ENCODE measurements at regions not wholly inside any gene's neighbourhood (a gene's known extent, or its start where the extent isn't known, plus 50 kb on each side); places are given as distances from the start of the nearest gene placed in this dataset.

DNA sequence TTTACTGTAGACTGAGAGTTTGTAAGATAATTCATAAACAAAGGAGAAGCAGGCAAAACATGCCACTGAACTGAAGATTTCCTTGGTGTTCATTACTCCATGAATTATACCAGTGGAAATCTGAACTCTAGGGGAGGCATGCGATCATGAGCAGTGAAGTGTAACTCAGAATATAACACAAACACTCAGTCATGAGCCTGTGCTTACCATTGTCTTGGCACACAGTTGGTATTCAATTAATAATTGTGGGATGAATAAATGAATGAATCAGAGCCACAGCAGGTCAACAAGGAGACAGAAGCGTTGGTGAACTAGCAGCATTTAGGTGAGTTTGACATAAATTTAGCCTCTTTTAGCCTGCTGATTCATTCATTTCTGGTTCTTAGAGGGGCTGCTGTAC, 263.5 kb upstream of the DKK2 start:
- Histone ChIP-seq H3K27me3 (ENCODE audit: control insufficient read depth in 1 of 2, insufficient read depth in 2 of 2, low read length in 1 of 2) (no peaks in the 10 kb centered on the region), H3K27ac (ENCODE audit: low read depth in 1 of 2, low read length in 2 of 2) (no peak overlapping the region), H3K4me1 (ENCODE audit: control insufficient read depth in 1 of 2, insufficient read depth in 2 of 2, low read length in 2 of 2) (no peaks in the 10 kb centered on the region), H3K9me3 (ENCODE audit: control insufficient read depth, low read length) (no peaks in the 10 kb centered on the region), H3K36me3 (ENCODE audit: control insufficient read depth in 1 of 2, insufficient read depth in 2 of 2, low read length in 1 of 2) (no peaks in the 10 kb centered on the region), H3K4me3 (ENCODE audit: low read length in 2 of 2) (no peak overlapping the region)
- no peak for ATAC-seq (ENCODE audit: low FRiP score)
- intact Hi-C loops (cut with DNase I) = no loop called here
- whole genome bisulfite sequencing, 2 donors = 91% methylated on average over 2 of the region's 2 CpGs
- DNase-seq = no peak

- no peak for ATAC-seq (ENCODE audit: low FRiP score)
Observed at GRCh38 chr4:107292979-107293378, 256.9 kb upstream of the DKK2 start.

GRCh38 chr4:107283587-107284559, 247.8 kb upstream of the DKK2 start:
- Histone ChIP-seq H3K36me3 (ENCODE audit: control insufficient read depth in 1 of 2, insufficient read depth in 2 of 2, low read length in 1 of 2) (no peaks in the 10 kb centered on the region), H3K4me3 (ENCODE audit: low read length in 2 of 2) (no peak overlapping the region), H3K4me1 (ENCODE audit: control insufficient read depth in 1 of 2, insufficient read depth in 2 of 2, low read length in 2 of 2) (no peaks in the 10 kb centered on the region), H3K27me3 (ENCODE audit: control insufficient read depth in 1 of 2, insufficient read depth in 2 of 2, low read length in 1 of 2) (no peaks in the 10 kb centered on the region), H3K27ac (ENCODE audit: low read depth in 1 of 2, low read length in 2 of 2) (no peak overlapping the region), H3K9me3 (ENCODE audit: control insufficient read depth, low read length) (peaks cover 1% of the 10 kb centered on the region)
- DNase-seq (no peak), ATAC-seq (ENCODE audit: low FRiP score) (no peak)
- intact Hi-C loops (cut with DNase I) = no loop called here
- WGBS, 2 donors = 38% methylated on average over 4 of the region's 4 CpGs

More at GRCh38 chr4:107292979-107293378, 256.9 kb upstream of the DKK2 start:
- Histone ChIP-seq H3K4me3 (ENCODE audit: low read length in 2 of 2) (no peak overlapping the region), H3K9me3 (ENCODE audit: control insufficient read depth, low read length) (no peaks in the 10 kb centered on the region), H3K4me1 (ENCODE audit: control insufficient read depth in 1 of 2, insufficient read depth in 2 of 2, low read length in 2 of 2) (no peaks in the 10 kb centered on the region), H3K27me3 (ENCODE audit: control insufficient read depth in 1 of 2, insufficient read depth in 2 of 2, low read length in 1 of 2) (no peaks in the 10 kb centered on the region), H3K27ac (ENCODE audit: low read depth in 1 of 2, low read length in 2 of 2) (no peak overlapping the region), H3K36me3 (ENCODE audit: control insufficient read depth in 1 of 2, insufficient read depth in 2 of 2, low read length in 1 of 2) (no peaks in the 10 kb centered on the region)
- 78 to 91% methylated on average over 4 of the region's 4 CpGs for WGBS, 2 donors
- DNase-seq = no peak
- intact Hi-C loops (cut with DNase I) = no loop called here

- intact Hi-C loops (cut with DNase I) = no loop called here
- Histone ChIP-seq H3K36me3 (ENCODE audit: control insufficient read depth in 1 of 2, insufficient read depth in 2 of 2, low read length in 1 of 2) (no peaks in the 10 kb centered on the region), H3K4me3 (ENCODE audit: low read length in 2 of 2) (no peak overlapping the region), H3K27me3 (ENCODE audit: control insufficient read depth in 1 of 2, insufficient read depth in 2 of 2, low read length in 1 of 2) (no peaks in the 10 kb centered on the region), H3K4me1 (ENCODE audit: control insufficient read depth in 1 of 2, insufficient read depth in 2 of 2, low read length in 2 of 2) (no peaks in the 10 kb centered on the region), H3K9me3 (ENCODE audit: control insufficient read depth, low read length) (no peaks in the 10 kb centered on the region), H3K27ac (ENCODE audit: low read depth in 1 of 2, low read length in 2 of 2) (no peak overlapping the region)
- no peak for DNase-seq
- ATAC-seq (ENCODE audit: low FRiP score) = no peak
Observed at GRCh38 chr4:107279733-107280132, 243.6 kb upstream of the DKK2 start.

DNA sequence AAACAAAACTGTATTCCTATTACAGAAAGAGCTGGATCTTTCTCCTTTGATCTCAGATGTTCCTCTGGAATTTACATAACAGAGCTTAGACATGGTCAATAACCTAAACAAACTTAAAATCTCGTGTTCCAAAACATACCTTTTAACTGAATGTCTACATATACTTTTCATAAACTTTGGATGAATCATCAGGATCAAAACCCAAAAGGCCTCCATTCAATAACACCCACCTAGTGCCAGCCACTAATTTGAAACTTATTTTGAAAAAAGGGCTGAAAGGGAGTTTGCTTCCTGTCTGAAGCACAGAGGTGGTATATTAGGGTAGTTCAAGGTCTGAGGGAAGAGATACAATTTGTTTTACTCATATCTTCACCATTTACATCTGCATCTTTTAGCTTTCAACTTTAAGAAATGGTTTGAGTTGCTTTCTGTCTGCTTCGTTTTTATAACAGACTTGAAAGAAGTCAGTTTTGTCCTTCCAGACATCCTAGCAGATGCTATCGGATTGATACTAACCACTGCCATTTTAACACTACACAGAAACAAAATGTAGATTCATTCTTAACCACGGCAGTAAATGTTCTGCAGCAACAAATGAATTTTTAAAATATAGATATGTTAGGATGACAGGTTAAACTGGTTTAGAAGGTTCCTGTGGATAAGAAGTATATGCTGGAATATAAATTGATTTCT, 242.8 kb upstream of the DKK2 start:
- no peaks in the 10 kb centered on the region for H3K27me3 ChIP-seq (ENCODE audit: control insufficient read depth in 1 of 2, insufficient read depth in 2 of 2, low read length in 1 of 2)

DNA sequence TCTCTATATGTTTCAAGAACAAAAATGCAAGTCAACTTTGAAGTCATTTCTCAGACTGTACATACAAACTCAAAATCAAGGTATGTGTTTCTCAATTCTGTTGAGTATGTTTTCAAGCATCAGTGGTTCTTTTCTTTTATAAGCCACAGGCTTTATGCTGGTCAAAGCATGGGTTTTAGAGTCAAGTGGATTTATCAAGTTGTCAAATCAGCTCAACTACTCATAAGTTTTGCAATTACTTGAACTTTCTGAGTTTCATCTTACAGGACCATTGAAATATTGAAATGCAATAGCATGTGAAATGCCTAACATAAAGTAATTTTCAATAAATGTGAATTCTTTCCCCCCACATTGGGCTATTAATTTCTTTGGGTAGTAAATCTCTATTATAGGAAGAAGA, 239.9 kb upstream of the DKK2 start:
- DNase-seq (no peak), ATAC-seq (ENCODE audit: low FRiP score) (no peak)
- Histone ChIP-seq H3K4me3 (ENCODE audit: low read length in 2 of 2) (no peak overlapping the region), H3K27me3 (ENCODE audit: control insufficient read depth in 1 of 2, insufficient read depth in 2 of 2, low read length in 1 of 2) (no peaks in the 10 kb centered on the region), H3K9me3 (ENCODE audit: control insufficient read depth, low read length) (no peaks in the 10 kb centered on the region), H3K36me3 (ENCODE audit: control insufficient read depth in 1 of 2, insufficient read depth in 2 of 2, low read length in 1 of 2) (no peaks in the 10 kb centered on the region), H3K4me1 (ENCODE audit: control insufficient read depth in 1 of 2, insufficient read depth in 2 of 2, low read length in 2 of 2) (no peaks in the 10 kb centered on the region), H3K27ac (ENCODE audit: low read depth in 1 of 2, low read length in 2 of 2) (no peak overlapping the region)
- intact Hi-C loops (cut with DNase I) = no loop called here

More for the DNA sequence above, 242.8 kb upstream of the DKK2 start:
- Histone ChIP-seq H3K27ac (ENCODE audit: low read depth in 1 of 2, low read length in 2 of 2) (no peak overlapping the region), H3K4me3 (ENCODE audit: low read length in 2 of 2) (no peak overlapping the region), H3K9me3 (ENCODE audit: control insufficient read depth, low read length) (no peaks in the 10 kb centered on the region), H3K4me1 (ENCODE audit: control insufficient read depth in 1 of 2, insufficient read depth in 2 of 2, low read length in 2 of 2) (no peaks in the 10 kb centered on the region), H3K36me3 (ENCODE audit: control insufficient read depth in 1 of 2, insufficient read depth in 2 of 2, low read length in 1 of 2) (no peaks in the 10 kb centered on the region)
- WGBS, 2 donors = 74 to 82% methylated on average over 4 of the region's 4 CpGs
- intact Hi-C loops (cut with DNase I) = no loop called here
- DNase-seq (no peak), ATAC-seq (ENCODE audit: low FRiP score) (no peak)

DNA sequence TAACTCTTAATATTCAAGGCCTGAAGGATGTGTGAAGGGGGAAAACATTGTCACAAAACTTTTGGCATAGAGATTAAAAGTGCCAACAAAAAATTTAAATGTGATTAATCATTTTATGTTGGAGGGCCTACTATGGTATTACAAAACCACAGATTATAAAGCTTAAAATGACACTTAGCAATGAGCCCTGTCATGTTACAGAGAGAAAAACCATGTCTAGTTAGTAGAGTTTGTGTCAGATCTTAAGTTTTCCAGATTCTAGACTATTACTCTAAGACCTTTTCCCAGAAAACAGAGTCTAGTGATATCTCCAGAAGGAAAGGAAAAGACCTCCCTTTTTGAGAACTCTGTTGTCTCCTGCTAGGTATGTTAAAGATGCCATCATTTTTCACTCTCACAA, 239.1 kb upstream of the DKK2 start:
- no peak overlapping the region for H3K4me3 ChIP-seq (ENCODE audit: low read length in 2 of 2)
- DNase-seq (no peak), ATAC-seq (ENCODE audit: low FRiP score) (no peak)
- H3K4me1 ChIP-seq (ENCODE audit: control insufficient read depth in 1 of 2, insufficient read depth in 2 of 2, low read length in 2 of 2) = no peaks in the 10 kb centered on the region
- H3K27me3 ChIP-seq (ENCODE audit: control insufficient read depth in 1 of 2, insufficient read depth in 2 of 2, low read length in 1 of 2) = peaks cover 0 to 2% of the 10 kb centered on the region in 2 donors
- no peak overlapping the region for H3K27ac ChIP-seq (ENCODE audit: low read depth in 1 of 2, low read length in 2 of 2)
- H3K36me3 ChIP-seq (ENCODE audit: control insufficient read depth in 1 of 2, insufficient read depth in 2 of 2, low read length in 1 of 2) = no peaks in the 10 kb centered on the region
- no peaks in the 10 kb centered on the region for H3K9me3 ChIP-seq (ENCODE audit: control insufficient read depth, low read length)
- intact Hi-C loops (cut with DNase I) = no loop called here

DNA sequence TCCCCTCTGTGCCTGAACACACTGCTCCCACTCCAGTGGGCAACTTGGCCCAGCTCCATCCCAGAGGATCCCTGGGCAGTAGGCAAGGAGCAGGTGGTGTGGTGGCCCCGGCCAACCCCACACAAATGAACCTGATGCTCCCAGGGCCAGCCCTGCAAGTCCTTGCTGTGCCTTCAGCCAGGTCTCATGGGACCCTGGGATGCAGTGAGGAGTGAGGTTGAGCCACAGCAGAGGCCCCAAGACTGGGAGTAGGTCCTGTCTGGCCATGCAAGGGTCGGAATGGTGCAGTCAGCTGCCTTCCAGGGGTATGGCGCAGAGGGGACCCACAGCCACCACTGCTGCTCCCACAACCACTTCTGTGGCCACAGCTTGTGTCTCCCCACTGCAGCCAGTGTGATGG, 234.5 kb upstream of the DKK2 start:
- Histone ChIP-seq H3K4me1 (ENCODE audit: control insufficient read depth in 1 of 2, insufficient read depth in 2 of 2, low read length in 2 of 2) (no peaks in the 10 kb centered on the region), H3K9me3 (ENCODE audit: control insufficient read depth, low read length) (no peaks in the 10 kb centered on the region), H3K36me3 (ENCODE audit: control insufficient read depth in 1 of 2, insufficient read depth in 2 of 2, low read length in 1 of 2) (no peaks in the 10 kb centered on the region), H3K4me3 (ENCODE audit: low read length in 2 of 2) (no peak overlapping the region), H3K27ac (ENCODE audit: low read depth in 1 of 2, low read length in 2 of 2) (no peak overlapping the region), H3K27me3 (ENCODE audit: control insufficient read depth in 1 of 2, insufficient read depth in 2 of 2, low read length in 1 of 2) (peaks cover 0 to 2% of the 10 kb centered on the region in 2 donors)
- ATAC-seq (ENCODE audit: low FRiP score) = peak; percentile 69
- intact Hi-C loops (cut with DNase I) = no loop called here
- 97 to 100% methylated on average over 3 of the region's 3 CpGs for WGBS, 2 donors
- no peak for DNase-seq

DNA sequence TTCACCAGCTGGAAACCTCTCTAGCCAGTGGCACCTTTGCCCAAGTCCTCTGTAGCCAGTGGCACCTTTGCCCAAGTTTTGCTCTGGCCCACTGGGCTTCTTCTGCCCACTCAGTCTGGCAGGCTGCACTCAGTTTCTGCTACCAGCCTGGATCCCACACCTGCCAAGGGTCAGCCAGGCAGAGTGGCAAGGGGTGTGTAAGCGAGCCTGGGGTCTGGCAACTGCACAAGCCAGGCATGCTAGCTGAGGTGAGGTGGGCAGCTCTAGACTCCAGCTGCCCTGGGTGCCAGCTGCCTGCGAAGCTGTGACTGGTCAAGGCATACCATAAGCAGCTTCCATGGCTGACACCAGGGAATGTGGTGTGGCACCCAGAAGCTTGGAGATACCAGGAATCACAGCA, 233.1 kb upstream of the DKK2 start:
- Histone ChIP-seq H3K4me3 (ENCODE audit: low read length in 2 of 2) (no peak overlapping the region), H3K27me3 (ENCODE audit: control insufficient read depth in 1 of 2, insufficient read depth in 2 of 2, low read length in 1 of 2) (peaks cover 0 to 2% of the 10 kb centered on the region in 2 donors), H3K27ac (ENCODE audit: low read depth in 1 of 2, low read length in 2 of 2) (no peak overlapping the region), H3K36me3 (ENCODE audit: control insufficient read depth in 1 of 2, insufficient read depth in 2 of 2, low read length in 1 of 2) (no peaks in the 10 kb centered on the region), H3K4me1 (ENCODE audit: control insufficient read depth in 1 of 2, insufficient read depth in 2 of 2, low read length in 2 of 2) (no peaks in the 10 kb centered on the region), H3K9me3 (ENCODE audit: control insufficient read depth, low read length) (no peaks in the 10 kb centered on the region)
- intact Hi-C loops (cut with DNase I) = no loop called here
- ATAC-seq (ENCODE audit: low FRiP score) (no peak), DNase-seq (no peak)
- WGBS, 2 donors = 90 to 94% methylated on average over 2 of the region's 2 CpGs
